ENCODE measurements at regions not wholly inside any gene's neighbourhood (a gene's known extent, or its start where the extent isn't known, plus 50 kb on each side); places are given as distances from the start of the nearest gene placed in this dataset.

DNA sequence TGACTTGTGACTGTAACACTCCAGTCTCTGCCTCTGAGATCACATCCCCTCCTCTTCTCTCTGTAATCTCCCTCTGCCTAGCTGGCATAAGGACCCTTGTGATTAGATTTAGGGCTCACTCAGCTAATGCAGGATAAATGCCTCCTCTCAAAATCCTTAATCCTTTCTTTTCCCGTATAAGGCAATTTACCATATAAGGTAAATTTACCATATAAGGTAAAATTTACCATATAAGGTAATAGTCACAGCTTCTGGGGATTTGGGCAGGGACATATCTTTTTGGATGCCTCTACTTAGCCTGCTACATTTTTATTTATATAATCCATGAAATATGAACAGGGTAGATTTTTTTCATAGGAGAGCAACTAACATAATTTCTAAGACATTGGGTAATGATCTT lies 318.0 kb upstream of the PUM3 start:
- Histone ChIP-seq H3K18ac (ENCODE audit: low read depth in 1 of 2, low read length in 2 of 2) (no peak overlapping the region), H3K4me2 (ENCODE audit: low read length, poor library complexity, severe bottlenecking) (no peak overlapping the region), H2BK120ac (ENCODE audit: low read depth, low read length) (no peak overlapping the region), H3K23ac (ENCODE audit: low read length in 2 of 2) (no peak overlapping the region), H3K9me3 (ENCODE audit: control insufficient read depth, low read length) (peaks cover 2% of the 10 kb centered on the region), H2BK12ac (ENCODE audit: low read length in 2 of 2) (no peak overlapping the region), H3K79me1 (replicated peaks; ENCODE audit: low read length, poor library complexity, severe bottlenecking) (no peaks in the 10 kb centered on the region), H3K14ac (ENCODE audit: low read length in 2 of 2) (no peak overlapping the region), H3K9ac (ENCODE audit: low read length) (no peak overlapping the region), H2AFZ (ENCODE audit: low read depth, low read length) (no peak overlapping the region), H4K8ac (ENCODE audit: low read length) (no peak overlapping the region), H3K36me3 (ENCODE audit: control insufficient read depth in 1 of 2, insufficient read depth in 2 of 2, low read depth in 1 of 2, low read length in 2 of 2) (no peaks in the 10 kb centered on the region), H2BK15ac (ENCODE audit: low read depth, poor library complexity, severe bottlenecking) (no peak overlapping the region), H3K4me1 (ENCODE audit: control insufficient read depth, insufficient read depth, low read depth, low read length) (no peaks in the 10 kb centered on the region), H3K4me3 (ENCODE audit: insufficient read depth in 1 of 2, low read depth in 1 of 2, low read length in 2 of 2) (no peak overlapping the region), H2BK5ac (ENCODE audit: low read depth, low read length, poor library complexity, severe bottlenecking) (no peak overlapping the region), H3K27me3 (ENCODE audit: control insufficient read depth in 1 of 2, insufficient read depth in 1 of 2, low read length in 2 of 2) (no peaks in the 10 kb centered on the region), H3K27ac (ENCODE audit: low read length, poor library complexity, severe bottlenecking) (no peak overlapping the region), H2AK5ac (ENCODE audit: low read length, severe bottlenecking) (no peak overlapping the region), H4K91ac (ENCODE audit: low read length) (no peak overlapping the region), H3K4ac (ENCODE audit: low read depth in 1 of 2, low read length in 2 of 2) (no peak overlapping the region)
- WGBS: no CpG with 5 or more reads among the region's 1 CpG
- no peak for DNase-seq

GRCh38 chr9:3157011-3157410 lies 313.1 kb upstream of the PUM3 start:
- H4K91ac ChIP-seq (ENCODE audit: low read length): no peak overlapping the region
- no peak overlapping the region for H3K18ac ChIP-seq (ENCODE audit: low read depth in 1 of 2, low read length in 2 of 2)
- H3K4ac ChIP-seq (ENCODE audit: low read depth in 1 of 2, low read length in 2 of 2): no peak overlapping the region
- H2BK120ac ChIP-seq (ENCODE audit: low read depth, low read length): no peak overlapping the region
- no peak overlapping the region for H3K27ac ChIP-seq (ENCODE audit: low read length, poor library complexity, severe bottlenecking)
- WGBS: 97% methylated on average over 9 of the region's 9 CpGs
- no peak overlapping the region for H3K9ac ChIP-seq (ENCODE audit: low read length)
- no peak overlapping the region for H3K23ac ChIP-seq (ENCODE audit: low read length in 2 of 2)
- no peak overlapping the region for H3K4me2 ChIP-seq (ENCODE audit: low read length, poor library complexity, severe bottlenecking)
- H3K4me3 ChIP-seq (ENCODE audit: insufficient read depth in 1 of 2, low read depth in 1 of 2, low read length in 2 of 2): no peak overlapping the region
- H3K27me3 ChIP-seq (ENCODE audit: control insufficient read depth in 1 of 2, insufficient read depth in 1 of 2, low read length in 2 of 2): no peaks in the 10 kb centered on the region
- no peaks in the 10 kb centered on the region for H3K36me3 ChIP-seq (ENCODE audit: control insufficient read depth in 1 of 2, insufficient read depth in 2 of 2, low read depth in 1 of 2, low read length in 2 of 2)
- no peak overlapping the region for H2BK12ac ChIP-seq (ENCODE audit: low read length in 2 of 2)
- no peak overlapping the region for H2AK5ac ChIP-seq (ENCODE audit: low read length, severe bottlenecking)
- H3K4me1 ChIP-seq (ENCODE audit: control insufficient read depth, insufficient read depth, low read depth, low read length): no peaks in the 10 kb centered on the region
- no peaks in the 10 kb centered on the region for H3K79me1 ChIP-seq (replicated peaks; ENCODE audit: low read length, poor library complexity, severe bottlenecking)
- no peak overlapping the region for H3K14ac ChIP-seq (ENCODE audit: low read length in 2 of 2)
- DNase-seq: no peak
- no peak overlapping the region for H2BK15ac ChIP-seq (ENCODE audit: low read depth, poor library complexity, severe bottlenecking)
- no peak overlapping the region for H2BK5ac ChIP-seq (ENCODE audit: low read depth, low read length, poor library complexity, severe bottlenecking)
- no peak overlapping the region for H4K8ac ChIP-seq (ENCODE audit: low read length)
- H2AFZ ChIP-seq (ENCODE audit: low read depth, low read length): no peak overlapping the region
- H3K9me3 ChIP-seq (ENCODE audit: control insufficient read depth, low read length): peaks cover 2% of the 10 kb centered on the region

GRCh38 chr9:3151672-3152576 lies 308.0 kb upstream of the PUM3 start:
- H2BK12ac ChIP-seq (ENCODE audit: low read length in 2 of 2): no peak overlapping the region
- H3K4me2 ChIP-seq (ENCODE audit: low read length, poor library complexity, severe bottlenecking): no peak overlapping the region
- H2AFZ ChIP-seq (ENCODE audit: low read depth, low read length): no peak overlapping the region
- no peak for DNase-seq
- no peak overlapping the region for H3K4ac ChIP-seq (ENCODE audit: low read depth in 1 of 2, low read length in 2 of 2)
- no peaks in the 10 kb centered on the region for H3K36me3 ChIP-seq (ENCODE audit: control insufficient read depth in 1 of 2, insufficient read depth in 2 of 2, low read depth in 1 of 2, low read length in 2 of 2)
- H2AK5ac ChIP-seq (ENCODE audit: low read length, severe bottlenecking): no peak overlapping the region
- no peak overlapping the region for H3K4me3 ChIP-seq (ENCODE audit: insufficient read depth in 1 of 2, low read depth in 1 of 2, low read length in 2 of 2)
- no peak overlapping the region for H4K91ac ChIP-seq (ENCODE audit: low read length)
- H4K8ac ChIP-seq (ENCODE audit: low read length): no peak overlapping the region
- H3K79me1 ChIP-seq (replicated peaks; ENCODE audit: low read length, poor library complexity, severe bottlenecking): no peaks in the 10 kb centered on the region
- 81% methylated on average over 6 of the region's 7 CpGs for WGBS
- no peaks in the 10 kb centered on the region for H3K9me3 ChIP-seq (ENCODE audit: control insufficient read depth, low read length)
- H2BK120ac ChIP-seq (ENCODE audit: low read depth, low read length): no peak overlapping the region
- no peak overlapping the region for H3K9ac ChIP-seq (ENCODE audit: low read length)
- no peak overlapping the region for H3K23ac ChIP-seq (ENCODE audit: low read length in 2 of 2)
- no peaks in the 10 kb centered on the region for H3K4me1 ChIP-seq (ENCODE audit: control insufficient read depth, insufficient read depth, low read depth, low read length)
- no peak overlapping the region for H2BK5ac ChIP-seq (ENCODE audit: low read depth, low read length, poor library complexity, severe bottlenecking)
- no peak overlapping the region for H3K27ac ChIP-seq (ENCODE audit: low read length, poor library complexity, severe bottlenecking)
- H2BK15ac ChIP-seq (ENCODE audit: low read depth, poor library complexity, severe bottlenecking): no peak overlapping the region
- no peak overlapping the region for H3K14ac ChIP-seq (ENCODE audit: low read length in 2 of 2)
- no peak overlapping the region for H3K18ac ChIP-seq (ENCODE audit: low read depth in 1 of 2, low read length in 2 of 2)
- no peaks in the 10 kb centered on the region for H3K27me3 ChIP-seq (ENCODE audit: control insufficient read depth in 1 of 2, insufficient read depth in 1 of 2, low read length in 2 of 2)

DNA sequence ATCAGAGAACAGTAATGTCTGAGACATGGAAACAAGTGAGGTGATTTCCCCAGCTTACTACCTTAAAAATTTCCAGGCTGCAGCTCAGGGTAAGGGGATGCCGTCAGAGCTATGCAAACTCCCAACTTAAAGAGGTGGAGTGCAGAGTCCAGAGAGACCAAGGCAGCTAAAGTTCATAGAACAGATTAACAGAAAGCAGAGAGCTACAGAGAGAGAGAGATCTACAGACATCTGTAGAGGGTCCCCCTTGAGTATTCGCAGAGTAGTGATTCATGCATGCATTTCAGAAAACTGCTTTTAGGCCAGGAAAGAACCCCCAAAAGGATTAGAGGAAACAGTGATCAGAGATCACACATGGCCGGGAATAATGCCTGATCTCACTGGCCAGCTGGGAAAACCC lies 306.2 kb upstream of the PUM3 start:
- Histone ChIP-seq H3K9me3 (ENCODE audit: control insufficient read depth, low read length) (no peaks in the 10 kb centered on the region), H3K27me3 (ENCODE audit: control insufficient read depth in 1 of 2, insufficient read depth in 1 of 2, low read length in 2 of 2) (no peaks in the 10 kb centered on the region), H2BK120ac (ENCODE audit: low read depth, low read length) (no peak overlapping the region), H4K8ac (ENCODE audit: low read length) (no peak overlapping the region), H3K9ac (ENCODE audit: low read length) (no peak overlapping the region), H2BK12ac (ENCODE audit: low read length in 2 of 2) (no peak overlapping the region), H4K91ac (ENCODE audit: low read length) (no peak overlapping the region), H2BK5ac (ENCODE audit: low read depth, low read length, poor library complexity, severe bottlenecking) (no peak overlapping the region), H3K4me2 (ENCODE audit: low read length, poor library complexity, severe bottlenecking) (no peak overlapping the region), H3K4me3 (ENCODE audit: insufficient read depth in 1 of 2, low read depth in 1 of 2, low read length in 2 of 2) (peak overlapping the region in 1 of 2 experiments; percentile 23), H3K79me1 (replicated peaks; ENCODE audit: low read length, poor library complexity, severe bottlenecking) (no peaks in the 10 kb centered on the region), H3K27ac (ENCODE audit: low read length, poor library complexity, severe bottlenecking) (no peak overlapping the region), H3K4ac (ENCODE audit: low read depth in 1 of 2, low read length in 2 of 2) (no peak overlapping the region), H2AK5ac (ENCODE audit: low read length, severe bottlenecking) (no peak overlapping the region), H2BK15ac (ENCODE audit: low read depth, poor library complexity, severe bottlenecking) (no peak overlapping the region), H3K18ac (ENCODE audit: low read depth in 1 of 2, low read length in 2 of 2) (no peak overlapping the region), H3K14ac (ENCODE audit: low read length in 2 of 2) (no peak overlapping the region), H3K36me3 (ENCODE audit: control insufficient read depth in 1 of 2, insufficient read depth in 2 of 2, low read depth in 1 of 2, low read length in 2 of 2) (no peaks in the 10 kb centered on the region), H2AFZ (ENCODE audit: low read depth, low read length) (no peak overlapping the region), H3K23ac (ENCODE audit: low read length in 2 of 2) (no peak overlapping the region), H3K4me1 (ENCODE audit: control insufficient read depth, insufficient read depth, low read depth, low read length) (no peaks in the 10 kb centered on the region)
- WGBS: 79% methylated on average over 2 of the region's 3 CpGs
- DNase-seq: no peak
